SK-N-SH (cell line): ENCODE measurements at regions not wholly inside any gene's neighbourhood (a gene's known extent, or its start where the extent isn't known, plus 50 kb on each side); places are given as distances from the start of the nearest gene placed in this dataset.

Experiments used
- CHD2 ChIP-seq: fragments of 150-350 bp; IDR thresholded peaks from 2 replicates; pipeline ENCODE4 v1.6.1; 2018; ENCODE audit warnings: low read length; ENCODE audit not compliant: partially characterized antibody
- JUND ChIP-seq: IDR thresholded peaks from 2 replicates; pipeline ENCODE4 v1.4.0; 2012
- MXI1 ChIP-seq: IDR thresholded peaks from 2 replicates; pipeline ENCODE4 v1.6.1; 2012; ENCODE audit warnings: mild to moderate bottlenecking, low read depth, low read length, improper control_type of control experiment
- POLR2AphosphoS5 ChIP-seq: IDR thresholded peaks from 2 replicates; pipeline ENCODE4 v1.6.1; 2012; ENCODE audit warnings: low read depth, low read length
- TAF1 ChIP-seq: IDR thresholded peaks from 2 replicates; pipeline ENCODE4 v1.6.1; 2012; ENCODE audit warnings: low read depth, mild to moderate bottlenecking, low read length, moderate library complexity, borderline replicate concordance
- TF ChIP-seq, protein P1 (sequence below): fragments of 200-600 bp; sonication (generic); IDR thresholded peaks from 2 replicates; pipeline ENCODE4 v1.6.1; 2017; ENCODE audit warnings: antibody characterized with exemption, mild to moderate bottlenecking, moderate library complexity

DNA sequence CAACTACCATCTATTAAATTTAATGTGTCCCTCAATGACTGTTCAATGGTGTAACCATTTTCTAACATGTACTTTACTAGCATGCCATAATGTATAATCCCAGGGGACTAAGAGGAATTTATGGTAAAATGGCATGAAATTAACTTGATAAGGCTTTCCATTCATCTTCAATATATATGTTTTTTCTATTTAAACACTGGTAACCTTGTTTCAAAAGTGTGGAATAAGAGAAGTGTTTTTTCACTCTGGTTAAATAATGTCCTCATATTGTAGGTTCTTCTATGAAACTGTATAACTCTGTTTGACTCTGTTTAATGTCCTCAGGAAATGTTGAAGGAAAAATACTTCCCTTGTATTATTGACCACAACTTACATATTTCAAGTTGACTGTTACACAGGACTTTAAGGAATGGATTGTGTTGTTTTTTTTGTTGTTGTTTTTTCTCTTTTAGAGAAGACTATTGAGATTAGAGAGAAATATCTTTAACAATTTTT is 113.8 kb upstream of the ARSJ start:
- no peak for TF ChIP-seq JUND
- no peak for TF ChIP-seq TAF1
- TF ChIP-seq, protein P1, sequence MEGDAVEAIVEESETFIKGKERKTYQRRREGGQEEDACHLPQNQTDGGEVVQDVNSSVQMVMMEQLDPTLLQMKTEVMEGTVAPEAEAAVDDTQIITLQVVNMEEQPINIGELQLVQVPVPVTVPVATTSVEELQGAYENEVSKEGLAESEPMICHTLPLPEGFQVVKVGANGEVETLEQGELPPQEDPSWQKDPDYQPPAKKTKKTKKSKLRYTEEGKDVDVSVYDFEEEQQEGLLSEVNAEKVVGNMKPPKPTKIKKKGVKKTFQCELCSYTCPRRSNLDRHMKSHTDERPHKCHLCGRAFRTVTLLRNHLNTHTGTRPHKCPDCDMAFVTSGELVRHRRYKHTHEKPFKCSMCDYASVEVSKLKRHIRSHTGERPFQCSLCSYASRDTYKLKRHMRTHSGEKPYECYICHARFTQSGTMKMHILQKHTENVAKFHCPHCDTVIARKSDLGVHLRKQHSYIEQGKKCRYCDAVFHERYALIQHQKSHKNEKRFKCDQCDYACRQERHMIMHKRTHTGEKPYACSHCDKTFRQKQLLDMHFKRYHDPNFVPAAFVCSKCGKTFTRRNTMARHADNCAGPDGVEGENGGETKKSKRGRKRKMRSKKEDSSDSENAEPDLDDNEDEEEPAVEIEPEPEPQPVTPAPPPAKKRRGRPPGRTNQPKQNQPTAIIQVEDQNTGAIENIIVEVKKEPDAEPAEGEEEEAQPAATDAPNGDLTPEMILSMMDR: no peak
- TF ChIP-seq POLR2AphosphoS5: no peak
- TF ChIP-seq CHD2: no peak
- no peak for TF ChIP-seq MXI1
